ENCODE measurements at regions not wholly inside any gene's neighbourhood (a gene's known extent, or its start where the extent isn't known, plus 50 kb on each side); places are given as distances from the start of the nearest gene placed in this dataset.

DNA sequence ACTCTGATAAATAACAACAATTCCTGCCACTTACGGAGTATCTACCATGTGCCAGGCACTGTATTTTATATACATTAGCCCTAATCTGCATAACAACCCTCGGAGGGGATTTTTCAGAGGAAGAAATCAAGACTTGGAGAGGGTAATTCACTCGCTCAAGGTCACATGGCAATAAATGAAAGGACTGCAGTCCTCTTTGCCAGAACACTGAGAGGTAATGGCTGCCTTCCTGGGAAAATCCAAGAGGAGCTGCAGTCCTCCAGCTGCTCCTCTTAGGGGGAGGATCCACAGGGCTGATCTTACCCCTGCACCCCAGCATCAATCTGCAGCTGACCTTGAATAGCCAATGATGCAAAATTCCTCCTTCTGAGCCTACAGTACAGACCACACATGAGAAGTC lies 114.1 kb upstream of the RPL38 start:
- TF ChIP-seq, protein P1, sequence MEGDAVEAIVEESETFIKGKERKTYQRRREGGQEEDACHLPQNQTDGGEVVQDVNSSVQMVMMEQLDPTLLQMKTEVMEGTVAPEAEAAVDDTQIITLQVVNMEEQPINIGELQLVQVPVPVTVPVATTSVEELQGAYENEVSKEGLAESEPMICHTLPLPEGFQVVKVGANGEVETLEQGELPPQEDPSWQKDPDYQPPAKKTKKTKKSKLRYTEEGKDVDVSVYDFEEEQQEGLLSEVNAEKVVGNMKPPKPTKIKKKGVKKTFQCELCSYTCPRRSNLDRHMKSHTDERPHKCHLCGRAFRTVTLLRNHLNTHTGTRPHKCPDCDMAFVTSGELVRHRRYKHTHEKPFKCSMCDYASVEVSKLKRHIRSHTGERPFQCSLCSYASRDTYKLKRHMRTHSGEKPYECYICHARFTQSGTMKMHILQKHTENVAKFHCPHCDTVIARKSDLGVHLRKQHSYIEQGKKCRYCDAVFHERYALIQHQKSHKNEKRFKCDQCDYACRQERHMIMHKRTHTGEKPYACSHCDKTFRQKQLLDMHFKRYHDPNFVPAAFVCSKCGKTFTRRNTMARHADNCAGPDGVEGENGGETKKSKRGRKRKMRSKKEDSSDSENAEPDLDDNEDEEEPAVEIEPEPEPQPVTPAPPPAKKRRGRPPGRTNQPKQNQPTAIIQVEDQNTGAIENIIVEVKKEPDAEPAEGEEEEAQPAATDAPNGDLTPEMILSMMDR (IDR thresholded peaks at IDR 0.05; ENCODE audit: control extremely low read depth in 1 of 3, insufficient read depth in 1 of 3, low read depth in 1 of 3, low read length in 3 of 3) = no peak
- TF ChIP-seq GTF2F1 (IDR thresholded peaks at IDR 0.05; ENCODE audit: borderline replicate concordance, low read depth, low read length) (no peak), POLR2AphosphoS5 (IDR thresholded peaks at IDR 0.05; ENCODE audit: low read depth, low read length) (no peak), EZH2 (IDR thresholded peaks at IDR 0.05; ENCODE audit: low read depth, low read length, severe bottlenecking) (no peak), POLR2A (IDR thresholded peaks at IDR 0.05; ENCODE audit: control extremely low read depth in 1 of 2, low read depth in 2 of 2, low read length in 2 of 2) (no peak), EP300 (IDR thresholded peaks at IDR 0.05; ENCODE audit: borderline replicate concordance in 1 of 2, low read depth in 2 of 2, low read length in 2 of 2) (no peak)
